Common myeloid progenitor, CD34-positive (primary cell): ENCODE measurements at regions not wholly inside any gene's neighbourhood (a gene's known extent, or its start where the extent isn't known, plus 50 kb on each side); places are given as distances from the start of the nearest gene placed in this dataset.
A peak's percentile ranks its signal among the peaks of the same experiment; 100 is the strongest.
"Not testable (repeated sequence)": the region's sequence is repeated elsewhere in the genome, so short reads cannot be mapped to it uniquely, and the experiment has no call there.

Experiments used
- CTCF ChIA-PET: fragments of 350-600 bp; sonication (Branson Sonifier 250); formaldehyde crosslinking; loops from one replicate; lab custom pipeline; 2021; ENCODE audit warnings: antibody characterized with exemption; lab: Charles Lee
- POLR2A ChIA-PET: fragments of 350-600 bp; sonication (Branson Sonifier 250); formaldehyde crosslinking; loops from one replicate; lab custom pipeline; 2021; ENCODE audit warnings: antibody characterized with exemption; lab: Charles Lee
- DNase-seq, 3 donors: peaks; one replicate each; pipeline versions ENCODE4 v3.0.0 to v3.0.0-alpha.2; 2013
- H3K27ac ChIP-seq, 2 experiments: 1 replicate in 1 of 2; 2 replicates in 1 of 2; pipeline ENCODE4 v1.7.0; 2013; ENCODE audit warnings: inconsistent platforms in 2 of 2, low read length in 2 of 2, mild to moderate bottlenecking in 2 of 2, low read depth in 1 of 2, moderate library complexity in 1 of 2; ENCODE audit not compliant: severe bottlenecking in 2 of 2, insufficient read depth in 1 of 2, poor library complexity in 1 of 2
- H3K27me3 ChIP-seq, 5 experiments: replicated peaks in 2 of 5; 1 replicate in 3 of 5; 2 replicates in 2 of 5; pipeline versions ENCODE4 v1.6.1 to v1.7.0; 2013; ENCODE audit warnings: low read length in 4 of 5, mild to moderate bottlenecking in 2 of 5, moderate library complexity in 2 of 5, inconsistent platforms in 1 of 5; ENCODE audit not compliant: insufficient read depth in 5 of 5, control insufficient read depth in 4 of 5
- H3K36me3 ChIP-seq, 4 experiments: 1 replicate in 2 of 4; 2 replicates in 2 of 4; pipeline versions ENCODE4 v1.6.1 to v1.7.0; 2013; ENCODE audit warnings: low read length in 3 of 4, control low read depth in 1 of 4, mild to moderate bottlenecking in 1 of 4; ENCODE audit not compliant: control insufficient read depth in 4 of 4, insufficient read depth in 4 of 4
- H3K4me1 ChIP-seq, 4 experiments: 1 replicate in 3 of 4; 2 replicates in 1 of 4; pipeline versions ENCODE4 v1.6.1 to v1.7.1; 2013; ENCODE audit warnings: low read length in 3 of 4, mild to moderate bottlenecking in 3 of 4, control low read depth in 1 of 4, inconsistent platforms in 1 of 4, moderate library complexity in 1 of 4; ENCODE audit not compliant: control insufficient read depth in 4 of 4, insufficient read depth in 4 of 4; ENCODE audit errors: control extremely low read depth in 1 of 4
- H3K4me3 ChIP-seq, 7 experiments: 1 replicate in 4 of 7; 2 replicates in 3 of 7; pipeline versions ENCODE4 v1.5.1 to v1.7.0; 2013; ENCODE audit warnings: mild to moderate bottlenecking in 7 of 7, low read length in 6 of 7, moderate library complexity in 6 of 7, inconsistent platforms in 2 of 7, low read depth in 2 of 7, control low read depth in 1 of 7; ENCODE audit not compliant: insufficient read depth in 4 of 7, control insufficient read depth in 1 of 7; ENCODE audit errors: extremely low read depth in 1 of 7
- H3K9me3 ChIP-seq, 5 experiments: 1 replicate in 4 of 5; 2 replicates in 1 of 5; pipeline versions ENCODE4 v1.6.1 to v1.7.1; 2013; ENCODE audit warnings: low read length in 4 of 5, mild to moderate bottlenecking in 2 of 5, inconsistent platforms in 1 of 5, low read depth in 1 of 5, moderate library complexity in 1 of 5; ENCODE audit not compliant: control insufficient read depth in 4 of 5, insufficient read depth in 2 of 5; ENCODE audit errors: control extremely low read depth in 1 of 5
- WGBS: methylation state at CpG from one replicate; pipeline ENCODE4 v1.1.5; 2013; ENCODE audit not compliant: insufficient coverage; 5-methylcytosine and 5-hydroxymethylcytosine counted together

DNA sequence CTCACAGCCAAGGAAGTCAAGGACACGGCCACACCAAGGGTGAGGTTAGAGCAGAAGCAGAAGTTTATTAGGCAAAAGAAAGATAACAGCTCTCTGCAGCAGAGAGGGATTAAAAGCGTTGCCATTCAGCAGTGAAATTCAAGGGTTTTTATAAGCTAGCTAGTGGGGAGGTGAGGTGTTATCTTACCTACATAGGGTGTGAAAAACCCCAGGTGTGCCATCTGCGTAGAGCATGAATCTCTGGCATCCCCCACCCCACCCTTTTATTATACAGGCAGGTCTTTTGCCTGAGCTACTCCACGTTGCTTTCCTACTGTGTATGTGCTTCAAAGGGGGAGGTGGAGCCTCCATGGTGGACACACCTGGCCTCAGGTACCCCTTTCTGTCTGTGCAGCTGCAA is 135.4 kb downstream of the ARHGAP11B start:
- H3K4me1 ChIP-seq, CTCF ChIA-PET, POLR2A ChIA-PET, H3K9me3 ChIP-seq, H3K27ac ChIP-seq, H3K4me3 ChIP-seq, H3K27me3 ChIP-seq, H3K36me3 ChIP-seq, DNase-seq: not testable (repeated sequence)
- WGBS: no CpG with 5 or more reads among the region's 4 CpGs

DNA sequence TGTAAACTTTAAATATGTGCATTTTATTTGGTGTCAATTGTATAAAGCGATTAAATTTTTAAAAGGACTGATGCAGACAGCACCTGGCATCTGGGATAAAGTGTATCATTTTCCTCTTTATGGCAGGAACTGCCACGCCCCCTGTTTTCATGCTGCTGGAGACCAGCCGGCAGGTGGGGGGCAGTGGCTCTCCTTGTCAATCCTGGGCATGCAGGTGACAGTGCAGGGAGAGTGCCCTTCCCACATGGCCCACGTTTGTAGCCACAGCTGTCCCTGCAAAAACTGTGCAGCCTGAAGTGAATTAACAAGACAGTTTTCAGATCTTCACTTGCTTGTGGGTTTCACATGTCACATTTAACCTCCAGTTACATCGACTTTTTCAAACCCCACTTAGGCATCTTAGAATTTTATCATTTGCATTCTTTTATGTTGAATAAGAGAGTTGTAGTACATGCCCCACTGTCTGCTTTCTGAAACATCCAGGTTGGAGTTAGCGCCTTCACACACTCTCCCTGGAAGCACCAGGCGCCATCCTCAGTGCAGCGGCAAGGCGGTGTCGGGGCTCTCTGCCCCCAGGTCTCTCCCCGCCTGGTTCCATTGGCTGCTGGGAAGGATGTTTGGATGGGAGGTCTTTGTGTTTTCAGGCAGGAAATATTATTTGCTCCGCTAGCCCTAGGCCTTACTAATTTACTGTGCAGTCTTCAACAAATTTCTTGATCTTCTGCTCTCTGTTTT is 134.2 kb upstream of the FAN1 start:
- H3K4me3 ChIP-seq, H3K4me1 ChIP-seq, DNase-seq, POLR2A ChIA-PET, H3K27me3 ChIP-seq, H3K27ac ChIP-seq, CTCF ChIA-PET, H3K36me3 ChIP-seq, H3K9me3 ChIP-seq: not testable (repeated sequence)
- 92% methylated on average over 2 of the region's 12 CpGs for WGBS

DNA sequence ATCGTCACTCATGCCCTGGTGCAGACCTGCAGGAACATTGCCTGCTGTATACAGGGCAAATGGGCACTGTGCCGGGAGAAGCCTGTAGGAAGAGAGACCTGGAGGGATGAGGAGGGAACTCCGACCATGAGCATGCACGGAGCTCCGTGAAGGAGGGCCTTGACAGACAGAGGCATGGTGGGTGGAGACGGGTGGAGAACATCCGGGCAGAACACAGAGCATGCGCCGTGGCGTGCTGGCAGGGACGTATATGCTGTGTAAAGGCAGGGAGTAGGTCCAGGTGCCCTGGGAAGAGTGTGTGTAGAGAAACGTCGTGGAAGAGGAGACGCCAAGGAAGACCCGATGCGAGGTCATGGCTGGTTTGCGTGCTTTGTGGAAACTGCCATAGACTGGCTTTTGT is 133.0 kb upstream of the FAN1 start:
- WGBS: 97% methylated on average over 17 of the region's 17 CpGs
- POLR2A ChIA-PET: no interaction called here
- CTCF ChIA-PET: no interaction called here
- H3K9me3 ChIP-seq: peaks cover 0 to 5% (median 2%) of the 10 kb centered on the region in 5 experiments
- DNase-seq: no peak
- no peak overlapping the region for H3K27ac ChIP-seq
- peaks cover 0 to 9% (median 3%) of the 10 kb centered on the region in 4 experiments for H3K36me3 ChIP-seq
- H3K4me3 ChIP-seq: no peak overlapping the region
- no peaks in the 10 kb centered on the region for H3K4me1 ChIP-seq
- H3K27me3 ChIP-seq: no peaks in the 10 kb centered on the region

DNA sequence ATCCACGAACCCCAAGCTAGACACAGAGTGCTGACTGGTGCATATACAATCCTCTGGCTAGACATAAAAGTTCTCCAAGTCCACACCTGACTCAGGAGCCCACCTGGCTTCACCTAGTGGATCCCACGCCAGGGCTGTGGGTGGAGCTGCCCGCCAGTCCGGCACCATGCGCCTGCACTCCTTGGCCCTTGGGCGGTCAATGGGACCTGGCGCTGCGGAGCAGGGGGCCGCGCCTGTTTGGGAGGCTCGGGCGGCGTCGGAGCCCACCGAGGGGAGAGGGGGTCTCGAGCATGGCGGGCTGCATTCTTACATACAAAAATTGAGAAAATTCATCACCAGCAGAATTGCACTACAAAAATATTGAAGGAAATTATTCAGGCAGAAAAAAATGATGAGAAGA is 120.7 kb upstream of the FAN1 start:
- 90% methylated on average over 6 of the region's 17 CpGs for whole genome bisulfite sequencing
- DNase-seq: no peak
- Histone ChIP-seq H3K9me3 (no peaks in the 10 kb centered on the region), H3K4me1 (no peaks in the 10 kb centered on the region), H3K36me3 (no peaks in the 10 kb centered on the region), H3K27ac (no peak overlapping the region), H3K27me3 (no peaks in the 10 kb centered on the region), H3K4me3 (no peak overlapping the region)
- ChIA-PET POLR2A (no interaction called here), CTCF (no interaction called here)

DNA sequence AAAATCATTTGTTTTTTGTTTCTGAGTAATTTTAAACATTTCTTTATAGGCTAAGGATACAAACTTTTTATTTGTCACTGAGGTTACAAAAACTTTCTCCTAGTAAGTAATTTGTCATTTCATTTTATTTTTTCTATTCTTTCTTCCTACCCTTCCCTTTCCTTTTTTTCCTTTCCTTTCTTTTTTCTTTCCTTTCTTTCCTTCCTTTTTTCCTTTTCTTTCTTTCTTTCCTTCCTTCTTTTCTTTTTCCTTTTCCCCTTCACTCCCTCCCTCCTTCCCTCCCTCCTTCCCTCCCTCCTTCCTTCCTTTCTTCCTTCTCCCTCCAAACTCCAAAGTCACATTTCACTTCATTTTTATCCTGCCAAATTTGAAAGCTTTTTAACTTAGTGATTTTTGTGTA is 115.1 kb upstream of the FAN1 start:
- H3K4me3 ChIP-seq: no peak overlapping the region
- ChIA-PET CTCF (interaction anchor here (0.7 kb wide), 1 partner anchor 1208 kb away, joined by 3 read pairs; no protein-coding TSS in a partner anchor), POLR2A (no interaction called here)
- H3K27ac ChIP-seq: no peak overlapping the region
- H3K9me3 ChIP-seq: no peaks in the 10 kb centered on the region
- H3K4me1 ChIP-seq: no peaks in the 10 kb centered on the region
- no peaks in the 10 kb centered on the region for H3K27me3 ChIP-seq
- no peak for DNase-seq
- H3K36me3 ChIP-seq: no peaks in the 10 kb centered on the region

DNA sequence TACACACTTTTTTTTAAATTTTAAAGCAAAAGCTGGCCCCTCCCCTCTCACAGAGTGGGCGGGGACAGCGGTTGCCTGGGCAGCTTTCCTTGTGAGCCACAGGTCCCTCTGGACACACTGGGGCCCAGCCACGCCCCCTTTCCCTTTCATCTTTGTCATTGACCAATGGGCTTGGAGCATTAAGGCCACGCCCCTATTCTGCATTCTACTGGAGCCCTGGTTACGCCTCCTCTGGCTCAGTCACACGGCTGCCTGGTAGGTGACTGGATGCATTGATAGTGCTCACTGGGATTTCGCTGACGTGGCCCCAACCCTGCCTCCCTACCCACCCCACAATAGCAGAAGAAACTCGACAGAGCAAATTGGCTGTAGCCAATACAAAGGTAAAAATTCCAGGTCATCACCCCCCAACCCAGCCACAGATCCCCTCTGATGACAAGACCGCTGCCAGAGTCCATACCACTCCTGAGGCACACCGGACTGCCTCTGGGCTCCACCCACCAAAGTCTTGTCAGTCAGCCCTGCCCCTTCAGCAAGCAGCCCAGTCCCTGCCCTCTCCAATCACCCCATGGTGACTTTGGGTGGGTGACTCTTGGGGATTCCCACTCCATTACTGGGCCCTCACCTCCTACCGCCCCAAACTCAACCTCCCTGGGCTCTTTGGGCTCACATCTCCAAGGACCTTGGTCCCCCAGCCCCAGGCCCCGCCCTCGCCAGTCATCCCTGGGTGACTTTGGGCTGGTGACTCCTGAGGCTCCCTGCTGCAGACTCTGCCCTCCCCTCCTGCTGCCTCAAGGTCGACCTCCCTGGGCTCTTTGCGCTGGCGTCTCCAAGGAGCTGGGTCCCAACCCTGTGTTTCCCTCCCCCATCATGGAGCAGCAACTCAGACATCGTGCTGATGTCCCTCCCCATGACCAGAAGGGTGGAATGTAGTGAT is 112.2 kb upstream of the FAN1 start:
- ChIA-PET CTCF (no interaction called here), POLR2A (interaction anchor here (0.5 kb wide), 1 partner anchor 117 kb away, joined by 4 read pairs; no protein-coding TSS in a partner anchor)
- no peak for DNase-seq
- WGBS: 98% methylated on average over 8 of the region's 18 CpGs
- Histone ChIP-seq H3K27ac (no peak overlapping the region), H3K4me1 (no peaks in the 10 kb centered on the region), H3K4me3 (no peak overlapping the region), H3K27me3 (no peaks in the 10 kb centered on the region), H3K36me3 (no peaks in the 10 kb centered on the region), H3K9me3 (no peaks in the 10 kb centered on the region)

DNA sequence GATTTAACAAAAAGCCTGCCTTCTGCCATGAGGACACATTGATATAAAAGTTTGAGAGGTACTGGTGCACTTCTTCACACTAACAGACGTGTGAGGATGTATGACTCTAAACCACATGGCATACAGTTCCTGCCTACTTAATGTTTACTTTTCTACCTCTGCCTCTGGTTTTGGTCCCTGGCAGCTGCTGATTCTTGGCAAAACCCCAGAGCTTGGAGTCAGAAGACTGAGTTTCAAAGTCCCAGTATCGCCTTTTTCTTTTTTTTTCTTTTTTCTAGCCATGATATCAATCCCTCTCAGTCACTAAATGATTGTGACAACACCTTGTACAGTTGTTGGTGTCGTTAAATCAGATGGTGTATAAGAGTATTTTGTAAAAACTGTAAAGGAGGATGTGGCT is 110.9 kb upstream of the FAN1 start:
- H3K27me3 ChIP-seq, POLR2A ChIA-PET, H3K4me3 ChIP-seq, H3K36me3 ChIP-seq, H3K27ac ChIP-seq, H3K4me1 ChIP-seq, H3K9me3 ChIP-seq: not testable (repeated sequence)
- no CpG with 5 or more reads among the region's 3 CpGs for WGBS
- peak in 1 of 3 donors; percentile 2 for DNase-seq
- CTCF ChIA-PET: interaction anchor here (0.7 kb wide), 1 partner anchor 298 kb away, joined by 3 read pairs; no protein-coding TSS in a partner anchor
